Mesendoderm (in vitro differentiated cells): ENCODE measurements at regions not wholly inside any gene's neighbourhood (a gene's known extent, or its start where the extent isn't known, plus 50 kb on each side); places are given as distances from the start of the nearest gene placed in this dataset.

Experiments
- DNase-seq: peaks from one replicate; pipeline ENCODE4 v3.0.0; 2013
- H2AK5ac ChIP-seq: 2 replicates; pipeline ENCODE4 v1.6.1; 2013; ENCODE audit warnings: low read length, inconsistent platforms
- H2BK120ac ChIP-seq: 2 replicates; pipeline ENCODE4 v1.6.1; 2013; ENCODE audit warnings: low read depth, mild to moderate bottlenecking, low read length, moderate library complexity, mixed read lengths
- H2BK15ac ChIP-seq: replicated peaks from 2 replicates; pipeline ENCODE4 v1.6.1; 2013; ENCODE audit warnings: low read depth, mild to moderate bottlenecking, moderate library complexity
- H2BK5ac ChIP-seq: 2 replicates; pipeline ENCODE4 v1.6.1; 2013; ENCODE audit warnings: low read length, inconsistent platforms
- H3K18ac ChIP-seq: 2 replicates; pipeline ENCODE4 v1.6.1; 2013; ENCODE audit warnings: mild to moderate bottlenecking, low read length, mixed read lengths
- H3K23ac ChIP-seq: one replicate; pipeline ENCODE4 v1.6.1; 2013; ENCODE audit warnings: low read length
- H3K27ac ChIP-seq: 2 replicates; pipeline ENCODE4 v1.5.1; 2013; ENCODE audit warnings: low read depth, mild to moderate bottlenecking, inconsistent platforms, low read length, moderate library complexity
- H3K27me3 ChIP-seq: 2 replicates; pipeline ENCODE4 v1.6.1; 2013; ENCODE audit warnings: low read length, control low read depth, mild to moderate bottlenecking, inconsistent platforms; ENCODE audit not compliant: insufficient read depth, poor library complexity
- H3K36me3 ChIP-seq: 2 replicates; pipeline ENCODE4 v1.6.1; 2013; ENCODE audit warnings: low read length, inconsistent platforms; ENCODE audit not compliant: control insufficient read depth, insufficient read depth
- H3K4ac ChIP-seq: one replicate; pipeline ENCODE4 v1.6.1; 2013; ENCODE audit warnings: low read depth, mild to moderate bottlenecking, low read length, moderate library complexity
- H3K4me1 ChIP-seq: 2 replicates; pipeline ENCODE4 v1.6.1; 2013; ENCODE audit warnings: low read depth, low read length, inconsistent platforms; ENCODE audit not compliant: control insufficient read depth
- H3K4me2 ChIP-seq: 2 replicates; pipeline ENCODE4 v1.6.1; 2013; ENCODE audit warnings: low read length
- H3K4me3 ChIP-seq: 2 replicates; pipeline ENCODE4 v1.5.1; 2013; ENCODE audit warnings: mild to moderate bottlenecking, low read length
- H3K56ac ChIP-seq: one replicate; pipeline ENCODE4 v1.6.1; 2013; ENCODE audit warnings: low read length
- H3K79me1 ChIP-seq: 2 replicates; pipeline ENCODE4 v1.6.1; 2013; ENCODE audit warnings: low read length, inconsistent platforms
- H3K79me2 ChIP-seq: 2 replicates; pipeline ENCODE4 v1.6.1; 2013; ENCODE audit warnings: mild to moderate bottlenecking, low read length; ENCODE audit not compliant: control insufficient read depth, insufficient read depth
- H3K9ac ChIP-seq: 2 replicates; pipeline ENCODE4 v1.6.1; 2013; ENCODE audit warnings: low read length, inconsistent platforms
- H4K5ac ChIP-seq: one replicate; pipeline ENCODE4 v1.6.1; 2013; ENCODE audit warnings: low read length
- H4K8ac ChIP-seq: one replicate; pipeline ENCODE4 v1.6.1; 2013; ENCODE audit warnings: low read depth, mild to moderate bottlenecking, control low read depth, low read length, moderate library complexity
- WGBS: extraction: QIAGEN DNeasy Blood & Tissue Kit; methylation state at CpG from one replicate; pipeline ENCODE4 v1.1.7; 2013; ENCODE audit warnings: low lambda C conversion rate, missing lambda C conversion rate; ENCODE audit not compliant: insufficient coverage; ENCODE audit errors: extremely low coverage; 5-methylcytosine and 5-hydroxymethylcytosine counted together

DNA sequence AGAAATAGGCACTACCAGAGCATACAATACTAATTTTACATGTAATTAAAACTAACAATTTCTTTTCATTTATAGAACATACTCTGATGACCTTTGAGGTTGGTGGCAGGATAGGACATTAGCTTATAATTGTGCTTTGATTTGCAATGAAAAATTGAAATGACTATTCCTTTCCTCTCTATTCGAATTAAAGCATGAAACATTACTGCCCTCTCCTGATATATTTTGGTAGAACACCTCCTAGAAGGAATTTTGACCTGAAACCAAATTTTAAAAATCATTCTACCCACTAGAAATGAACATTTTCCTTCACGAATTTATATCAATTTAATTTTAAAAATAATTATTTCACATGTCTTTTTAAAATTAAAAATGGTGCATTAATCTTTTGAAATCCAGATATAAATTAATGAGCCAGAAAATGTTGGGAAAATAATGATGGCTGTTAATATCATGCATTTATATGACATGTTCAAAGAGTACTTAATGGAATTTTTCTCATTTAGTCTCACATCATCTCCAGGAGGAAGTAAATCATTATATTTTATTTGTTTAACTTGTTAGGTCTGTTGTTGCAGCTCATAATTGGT is 556.3 kb upstream of the ARGLU1 start:
- 100% methylated on average over 1 of the region's 2 CpGs for WGBS
- DNase-seq: peak; percentile 33

DNA sequence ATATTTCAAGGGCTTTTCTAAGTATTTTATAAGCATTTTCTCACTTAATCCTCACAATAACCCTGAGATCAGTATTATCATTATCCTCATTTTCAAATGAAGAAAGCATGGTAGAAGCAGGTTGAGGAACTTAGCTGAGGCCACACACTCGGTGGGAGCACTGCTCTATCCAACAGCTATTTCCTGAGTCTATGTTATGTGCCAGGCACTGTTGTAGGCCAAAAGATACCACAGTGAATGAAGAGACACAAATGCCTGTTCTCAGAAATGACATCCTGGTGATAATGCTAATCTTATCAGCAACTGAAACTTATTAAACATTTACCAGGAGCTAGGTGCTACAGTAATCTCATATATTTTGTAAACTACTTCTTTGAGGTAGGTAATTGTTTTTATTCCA is 553.9 kb upstream of the ARGLU1 start:
- no peak overlapping the region for H3K4ac ChIP-seq
- no peak overlapping the region for H2BK15ac ChIP-seq
- no peaks in the 10 kb centered on the region for H3K36me3 ChIP-seq
- no peak overlapping the region for H2BK120ac ChIP-seq
- no peak overlapping the region for H3K9ac ChIP-seq
- H3K4me3 ChIP-seq: no peak overlapping the region
- DNase-seq: peak; percentile 25
- H3K4me1 ChIP-seq: no peaks in the 10 kb centered on the region
- WGBS: no CpG with 5 or more reads among the region's 1 CpG
- H2BK5ac ChIP-seq: no peak overlapping the region
- H3K27me3 ChIP-seq: no peaks in the 10 kb centered on the region
- no peaks in the 10 kb centered on the region for H3K79me1 ChIP-seq
- H3K4me2 ChIP-seq: no peak overlapping the region
- H4K5ac ChIP-seq: no peak overlapping the region
- no peak overlapping the region for H3K18ac ChIP-seq
- no peak overlapping the region for H3K23ac ChIP-seq
- H3K27ac ChIP-seq: no peak overlapping the region
- H2AK5ac ChIP-seq: no peak overlapping the region
- H3K79me2 ChIP-seq: no peaks in the 10 kb centered on the region
- no peak overlapping the region for H3K56ac ChIP-seq
- no peak overlapping the region for H4K8ac ChIP-seq

More for the DNA sequence above, 556.3 kb upstream of the ARGLU1 start:
- Histone ChIP-seq H3K4me1 (no peaks in the 10 kb centered on the region), H2BK15ac (no peak overlapping the region), H3K23ac (no peak overlapping the region), H3K18ac (no peak overlapping the region), H2AK5ac (no peak overlapping the region), H3K56ac (no peak overlapping the region), H3K4me2 (no peak overlapping the region), H4K5ac (no peak overlapping the region), H3K27ac (no peak overlapping the region), H4K8ac (no peak overlapping the region), H3K79me1 (no peaks in the 10 kb centered on the region), H3K9ac (no peak overlapping the region), H3K4me3 (no peak overlapping the region), H2BK5ac (no peak overlapping the region), H3K27me3 (no peaks in the 10 kb centered on the region), H3K79me2 (no peaks in the 10 kb centered on the region), H2BK120ac (no peak overlapping the region), H3K4ac (no peak overlapping the region), H3K36me3 (no peaks in the 10 kb centered on the region)

DNA sequence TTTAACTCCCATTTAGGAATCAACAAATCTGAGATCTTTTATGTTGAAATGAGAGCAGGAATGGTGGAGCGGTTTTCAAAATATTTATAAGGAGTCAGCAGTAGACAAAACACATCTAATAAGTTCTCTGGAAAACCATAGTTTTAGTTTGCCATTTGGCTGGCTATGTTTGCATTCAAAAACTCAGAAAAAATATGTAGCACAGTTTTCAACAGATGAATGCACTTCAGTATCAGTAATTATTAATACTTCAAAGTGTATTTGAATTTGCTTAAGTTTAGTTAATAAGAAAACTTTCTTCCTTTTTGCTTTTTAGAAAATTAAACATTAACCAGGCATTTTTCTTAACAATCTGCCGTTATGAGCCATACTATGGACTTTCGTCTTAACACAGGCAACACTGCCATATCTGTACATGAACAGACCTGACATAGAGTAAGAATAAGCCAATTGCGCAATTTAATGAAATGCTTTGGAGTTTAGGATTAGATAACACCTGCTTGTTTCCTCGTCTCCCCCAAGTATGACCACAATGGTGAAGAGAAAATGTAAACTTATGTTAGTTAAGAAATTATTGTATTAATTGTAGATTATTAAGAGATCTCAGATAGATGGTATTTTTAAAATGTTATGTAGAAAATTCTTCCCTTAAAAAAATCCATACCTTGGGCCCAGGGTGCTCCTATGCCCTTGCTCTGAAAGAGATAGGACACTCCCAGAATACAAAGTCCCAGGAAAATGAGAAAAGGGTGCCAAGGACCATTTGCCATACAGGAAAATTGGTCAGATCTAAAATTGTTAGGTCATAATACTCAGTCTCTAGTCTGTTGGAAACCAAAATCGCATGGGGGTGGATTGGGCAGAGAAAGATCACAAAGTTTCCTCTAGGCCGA is 552.3 kb upstream of the ARGLU1 start:
- Histone ChIP-seq H3K79me2 (no peaks in the 10 kb centered on the region), H2AK5ac (no peak overlapping the region), H3K23ac (no peak overlapping the region), H2BK5ac (no peak overlapping the region), H3K79me1 (no peaks in the 10 kb centered on the region), H3K4me3 (no peak overlapping the region), H2BK15ac (no peak overlapping the region), H3K56ac (no peak overlapping the region), H3K9ac (no peak overlapping the region), H4K8ac (no peak overlapping the region), H3K4me1 (no peaks in the 10 kb centered on the region), H3K4ac (no peak overlapping the region), H3K18ac (no peak overlapping the region), H3K27ac (no peak overlapping the region), H3K27me3 (no peaks in the 10 kb centered on the region), H3K36me3 (no peaks in the 10 kb centered on the region), H4K5ac (no peak overlapping the region), H2BK120ac (no peak overlapping the region), H3K4me2 (no peak overlapping the region)
- no peak for DNase-seq
- WGBS: no CpG with 5 or more reads among the region's 7 CpGs

DNA sequence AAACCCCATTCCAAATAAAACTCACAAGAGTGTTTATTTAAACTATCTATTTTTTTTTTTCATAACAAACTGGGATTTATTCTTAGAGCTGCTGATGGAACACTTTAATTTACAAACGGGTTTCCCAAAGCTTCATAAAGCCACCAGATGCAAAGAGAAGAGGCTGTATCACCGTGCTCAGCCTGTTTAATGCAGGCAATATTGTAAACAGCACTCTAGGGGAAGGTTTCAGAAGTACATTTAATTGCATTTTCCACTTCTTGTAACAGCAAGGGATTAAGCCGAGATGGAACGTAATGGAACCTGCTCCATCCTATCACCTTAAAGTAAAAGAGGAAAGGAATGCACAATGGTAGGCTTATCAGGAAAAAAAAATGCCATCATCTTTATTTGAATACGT is 550.6 kb upstream of the ARGLU1 start:
- Histone ChIP-seq H3K4ac (no peak overlapping the region), H3K79me1 (no peaks in the 10 kb centered on the region), H3K9ac (no peak overlapping the region), H3K79me2 (no peaks in the 10 kb centered on the region), H2BK15ac (no peak overlapping the region), H4K8ac (no peak overlapping the region), H3K56ac (no peak overlapping the region), H3K23ac (no peak overlapping the region), H3K27ac (no peak overlapping the region), H3K36me3 (no peaks in the 10 kb centered on the region), H2AK5ac (no peak overlapping the region), H3K18ac (no peak overlapping the region), H2BK120ac (no peak overlapping the region), H2BK5ac (no peak overlapping the region), H3K27me3 (no peaks in the 10 kb centered on the region), H3K4me3 (no peak overlapping the region), H3K4me2 (no peak overlapping the region), H3K4me1 (no peaks in the 10 kb centered on the region), H4K5ac (no peak overlapping the region)
- DNase-seq: no peak
- no CpG with 5 or more reads among the region's 5 CpGs for WGBS

DNA sequence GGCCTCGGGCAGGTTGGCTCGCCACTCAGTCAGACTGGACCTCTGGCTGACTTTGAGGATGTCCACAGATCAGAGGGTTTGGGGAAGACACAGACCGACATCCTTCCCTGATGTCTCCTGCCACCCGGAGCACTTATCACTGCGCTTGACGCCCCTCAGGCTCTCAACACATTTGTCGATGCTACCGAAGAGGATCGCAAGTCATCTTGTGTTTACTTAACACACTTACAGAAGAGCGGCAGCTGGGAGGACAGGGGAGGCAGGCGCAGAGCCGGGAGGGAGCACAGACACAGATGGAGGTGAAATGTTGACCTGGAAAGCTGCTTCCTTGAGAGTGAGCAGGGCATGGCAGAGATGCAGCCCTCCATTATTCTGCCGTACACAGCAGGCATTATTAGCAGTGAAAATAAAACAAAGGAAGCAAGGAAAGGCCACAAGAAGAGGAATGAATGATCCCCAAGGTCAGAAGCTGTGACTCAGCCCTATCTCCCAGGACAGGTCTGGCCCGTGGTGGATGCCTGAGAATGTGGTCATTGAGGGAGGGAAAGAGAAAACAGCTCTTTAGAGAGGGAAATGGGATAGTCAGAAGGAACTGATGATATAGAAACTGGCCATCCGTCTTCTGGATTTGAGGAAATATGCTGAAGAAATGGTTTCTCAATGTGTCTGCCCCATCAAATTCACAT is 549.5 kb upstream of the ARGLU1 start:
- Histone ChIP-seq H2BK15ac (no peak overlapping the region), H3K79me1 (no peaks in the 10 kb centered on the region), H2BK120ac (no peak overlapping the region), H4K8ac (no peak overlapping the region), H3K9ac (no peak overlapping the region), H2AK5ac (no peak overlapping the region), H4K5ac (no peak overlapping the region), H3K27me3 (no peaks in the 10 kb centered on the region), H3K36me3 (no peaks in the 10 kb centered on the region), H3K23ac (no peak overlapping the region), H3K27ac (no peak overlapping the region), H3K4me3 (no peak overlapping the region), H3K4ac (no peak overlapping the region), H3K56ac (no peak overlapping the region), H3K4me2 (no peak overlapping the region), H3K18ac (no peak overlapping the region), H3K4me1 (no peaks in the 10 kb centered on the region), H3K79me2 (no peaks in the 10 kb centered on the region), H2BK5ac (no peak overlapping the region)
- WGBS: no CpG with 5 or more reads among the region's 15 CpGs
- DNase-seq: peak; percentile 17
